HCT116 (cell line): ENCODE measurements at regions not wholly inside any gene's neighbourhood (a gene's known extent, or its start where the extent isn't known, plus 50 kb on each side); places are given as distances from the start of the nearest gene placed in this dataset.

Experiments
- ATAC-seq: fragments of 200-7000 bp; cut with Tn5 transposase; 2 replicates; pipeline ENCODE4 v1.9.1; 2020; ENCODE audit warnings: mild to moderate bottlenecking, moderate library complexity
- BruUV-seq: library from RNA; stranded (reverse); fragments of 400-500 nt; replicated peaks from 2 replicates; lab custom pipeline; 2021; lab: Mats Ljungman, UMichigan
- CTCF ChIA-PET: fragments of 300-600 bp; sonication (Branson Sonifier 250); formaldehyde crosslinking; loops from one replicate; lab custom pipeline; 2021; ENCODE audit warnings: antibody characterized with exemption; lab: Charles Lee
- POLR2A ChIA-PET: fragments of 300-600, 350-600 bp; sonication (Branson Sonifier 250); formaldehyde crosslinking; loops from one replicate; lab custom pipeline; 2021; ENCODE audit warnings: antibody characterized with exemption; lab: Charles Lee
- RAD21 ChIA-PET, 2 experiments: fragments of 300-600 bp; sonication (Branson Sonifier 250); formaldehyde crosslinking; loops; one replicate each; lab custom pipeline; 2023; ENCODE audit warnings: low total read pairs in 2 of 2; ENCODE audit not compliant: uncharacterized antibody in 2 of 2, unreplicated experiment in 2 of 2, low non-redundant PET in 1 of 2; lab: Charles Lee
- DNase-seq: peaks from one replicate; pipeline ENCODE4 v3.0.0-alpha.2; 2010; ENCODE audit warnings: low read depth, low spot score
- H2AFZ ChIP-seq: fragments of 200-600 bp; shearing (Covaris generic), sonication (generic); 2 replicates; pipeline ENCODE4 v1.6.1; 2017; ENCODE audit warnings: low read depth, mixed run types, mixed read lengths, antibody characterized with exemption, low read length; ENCODE audit not compliant: poor library complexity, severe bottlenecking
- H3K27ac ChIP-seq: 2 replicates; pipeline ENCODE4 v1.5.1; 2012; ENCODE audit warnings: low read depth, low read length
- H3K27me3 ChIP-seq: fragments of 200-600 bp; sonication (generic); 2 replicates; pipeline ENCODE4 v1.6.1; 2016; ENCODE audit warnings: mixed run types, low read length, mixed read lengths; ENCODE audit not compliant: insufficient read depth
- H3K36me3 ChIP-seq, 2 experiments: fragments of 200-500 bp in 1 of 2; fragments of 200-600 bp in 1 of 2; sonication (Bioruptor generic) in 1 of 2; sonication (generic) in 1 of 2; 2 replicates each; pipeline versions ENCODE4 v1.5.1 to v1.6.1; 2014 to 2016; ENCODE audit warnings: low read length in 2 of 2, inconsistent platforms in 1 of 2, mixed read lengths in 1 of 2, mixed run types in 1 of 2; ENCODE audit not compliant: insufficient read depth in 2 of 2, control insufficient read depth in 1 of 2
- H3K4me1 ChIP-seq, 2 experiments: fragments of 200-600 bp in 1 of 2; sonication (generic) in 1 of 2; 2 replicates each; pipeline versions ENCODE4 v1.5.1 to v1.6.1; 2012 to 2017; ENCODE audit warnings: low read length in 2 of 2, inconsistent platforms in 1 of 2, mild to moderate bottlenecking in 1 of 2, mixed read lengths in 1 of 2, mixed run types in 1 of 2, moderate library complexity in 1 of 2; ENCODE audit not compliant: insufficient read depth in 2 of 2, control insufficient read depth in 1 of 2
- H3K4me2 ChIP-seq: fragments of 200-600 bp; sonication (generic); 2 replicates; pipeline ENCODE4 v1.6.1; 2017; ENCODE audit warnings: mixed run types, low read length, mixed read lengths
- H3K4me3 ChIP-seq, 2 experiments: fragments of 200-600 bp in 1 of 2; sonication (generic) in 1 of 2; replicated peaks in 1 of 2; 2 replicates each; pipeline ENCODE4 v1.5.1; 2011 to 2016; ENCODE audit warnings: low read length in 2 of 2, control low read depth in 1 of 2, low read depth in 1 of 2, mild to moderate bottlenecking in 1 of 2, mixed read lengths in 1 of 2, mixed run types in 1 of 2
- H3K79me2 ChIP-seq: fragments of 200-600 bp; sonication (generic); 2 replicates; pipeline ENCODE4 v1.6.1; 2017; ENCODE audit warnings: mild to moderate bottlenecking, mixed run types, low read length, moderate library complexity, mixed read lengths; ENCODE audit not compliant: insufficient read depth
- H3K9ac ChIP-seq: fragments of 200-600 bp; sonication (generic); 2 replicates; pipeline ENCODE4 v1.6.1; 2016; ENCODE audit warnings: low read length, mixed read lengths
- H3K9me2 ChIP-seq: fragments of 200-600 bp; sonication (generic), shearing (Covaris generic); 2 replicates; pipeline ENCODE4 v1.6.1; 2017; ENCODE audit warnings: mixed run types, mild to moderate bottlenecking, moderate library complexity; ENCODE audit not compliant: insufficient read depth
- H3K9me3 ChIP-seq, 2 experiments: fragments of 200-500 bp in 1 of 2; fragments of 200-600 bp in 1 of 2; sonication (Bioruptor generic) in 1 of 2; sonication (generic) in 1 of 2; 2 replicates each; pipeline ENCODE4 v1.6.1; 2014 to 2017; ENCODE audit warnings: low read length in 2 of 2, mixed read lengths in 2 of 2, inconsistent platforms in 1 of 2, low read depth in 1 of 2, mild to moderate bottlenecking in 1 of 2, mixed run types in 1 of 2, moderate library complexity in 1 of 2; ENCODE audit not compliant: control insufficient read depth in 1 of 2, insufficient read depth in 1 of 2
- H4K20me1 ChIP-seq: fragments of 200-600 bp; sonication (generic), shearing (Covaris generic); 2 replicates; pipeline ENCODE4 v1.6.1; 2017; ENCODE audit warnings: mixed run types, mild to moderate bottlenecking, moderate library complexity; ENCODE audit not compliant: insufficient read depth
- ELF1 ChIP-seq: IDR thresholded peaks from 2 replicates; pipeline ENCODE4 v1.6.1; 2012; ENCODE audit warnings: low read depth, borderline replicate concordance
- EZH2 ChIP-seq: fragments of 200-600 bp; sonication (generic); IDR thresholded peaks from 2 replicates; pipeline ENCODE4 v1.6.1; 2017; ENCODE audit warnings: antibody characterized with exemption, mixed run types
- FOSL1 ChIP-seq: IDR thresholded peaks from 2 replicates; pipeline ENCODE4 v1.6.1; 2012; ENCODE audit warnings: low read depth
- POLR2AphosphoS5 ChIP-seq: IDR thresholded peaks from 2 replicates; pipeline ENCODE4 v1.6.1; 2011; ENCODE audit warnings: mild to moderate bottlenecking, low read depth, low read length, moderate library complexity
- RAD21 ChIP-seq: IDR thresholded peaks from 2 replicates; pipeline ENCODE4 v1.6.1; 2012; ENCODE audit warnings: low read depth, mild to moderate bottlenecking
- TCF7L2 ChIP-seq: IDR thresholded peaks from 2 replicates; pipeline ENCODE4 v1.7.0; 2011; ENCODE audit warnings: borderline replicate concordance, inconsistent platforms; ENCODE audit not compliant: insufficient read depth, insufficient read length; ENCODE audit errors: extremely low read depth
- ZFX ChIP-seq: fragments of 450-650 bp; IDR thresholded peaks from 2 replicates; pipeline ENCODE4 v1.6.1; 2017
- intact Hi-C: fragments of 100-400 bp; cut with micrococcal nuclease; formaldehyde crosslinking; loops from 2 replicates; pipeline ENCODE4 v1.10.0; 2022
- TF ChIP-seq, protein P1 (sequence below): IDR thresholded peaks from 2 replicates; pipeline ENCODE4 v1.6.1; 2012

DNA sequence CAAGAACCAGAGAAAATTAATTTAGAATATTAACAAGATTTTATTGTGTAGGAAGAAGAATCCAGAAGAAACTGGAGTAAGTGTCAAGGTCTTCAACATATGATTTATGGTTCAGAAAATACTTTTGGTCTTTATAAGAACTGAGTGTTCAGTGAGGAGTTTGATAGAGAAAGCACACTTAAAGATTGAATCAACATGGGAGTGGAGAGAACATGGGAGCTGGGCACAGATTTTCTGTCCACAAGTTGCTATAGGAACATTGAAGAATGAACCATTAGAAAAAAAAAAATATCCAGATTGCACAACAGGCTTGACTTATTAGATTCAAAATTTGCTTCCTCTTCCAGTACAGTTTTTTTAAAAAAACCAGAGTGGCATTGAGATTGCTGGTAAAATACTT, 601.2 kb upstream of the GNPDA2 start:
- ATAC-seq (no peak), DNase-seq (no peak)
- no peak overlapping the region for H3K4me3 ChIP-seq
- H3K36me3 ChIP-seq, result no peaks in the 10 kb centered on the region
- H2AFZ ChIP-seq, result no peak overlapping the region
- H3K27me3 ChIP-seq, result no peaks in the 10 kb centered on the region
- H3K9me2 ChIP-seq, result no peaks in the 10 kb centered on the region
- H3K9ac ChIP-seq, result no peak overlapping the region
- H3K79me2 ChIP-seq, result no peaks in the 10 kb centered on the region
- RAD21 ChIA-PET, result no interaction called here
- H4K20me1 ChIP-seq, result no peaks in the 10 kb centered on the region
- H3K9me3 ChIP-seq, result peaks cover 14 to 18% of the 10 kb centered on the region in 2 experiments; a peak in 3 of 4 replicates
- H3K27ac ChIP-seq, result no peak overlapping the region
- no TSS peak for BruUV-seq
- CTCF ChIA-PET, result no interaction called here
- TF ChIP-seq RAD21, result no peak
- TF ChIP-seq, protein P1, sequence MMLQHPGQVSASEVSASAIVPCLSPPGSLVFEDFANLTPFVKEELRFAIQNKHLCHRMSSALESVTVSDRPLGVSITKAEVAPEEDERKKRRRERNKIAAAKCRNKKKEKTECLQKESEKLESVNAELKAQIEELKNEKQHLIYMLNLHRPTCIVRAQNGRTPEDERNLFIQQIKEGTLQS, result no peak
- TF ChIP-seq ELF1, result no peak
- TF ChIP-seq ZFX, result no peak
- POLR2A ChIA-PET, result no interaction called here
- intact Hi-C loops, result no loop called here
- no peak overlapping the region for H3K4me2 ChIP-seq
- H3K4me1 ChIP-seq, result no peaks in the 10 kb centered on the region

DNA sequence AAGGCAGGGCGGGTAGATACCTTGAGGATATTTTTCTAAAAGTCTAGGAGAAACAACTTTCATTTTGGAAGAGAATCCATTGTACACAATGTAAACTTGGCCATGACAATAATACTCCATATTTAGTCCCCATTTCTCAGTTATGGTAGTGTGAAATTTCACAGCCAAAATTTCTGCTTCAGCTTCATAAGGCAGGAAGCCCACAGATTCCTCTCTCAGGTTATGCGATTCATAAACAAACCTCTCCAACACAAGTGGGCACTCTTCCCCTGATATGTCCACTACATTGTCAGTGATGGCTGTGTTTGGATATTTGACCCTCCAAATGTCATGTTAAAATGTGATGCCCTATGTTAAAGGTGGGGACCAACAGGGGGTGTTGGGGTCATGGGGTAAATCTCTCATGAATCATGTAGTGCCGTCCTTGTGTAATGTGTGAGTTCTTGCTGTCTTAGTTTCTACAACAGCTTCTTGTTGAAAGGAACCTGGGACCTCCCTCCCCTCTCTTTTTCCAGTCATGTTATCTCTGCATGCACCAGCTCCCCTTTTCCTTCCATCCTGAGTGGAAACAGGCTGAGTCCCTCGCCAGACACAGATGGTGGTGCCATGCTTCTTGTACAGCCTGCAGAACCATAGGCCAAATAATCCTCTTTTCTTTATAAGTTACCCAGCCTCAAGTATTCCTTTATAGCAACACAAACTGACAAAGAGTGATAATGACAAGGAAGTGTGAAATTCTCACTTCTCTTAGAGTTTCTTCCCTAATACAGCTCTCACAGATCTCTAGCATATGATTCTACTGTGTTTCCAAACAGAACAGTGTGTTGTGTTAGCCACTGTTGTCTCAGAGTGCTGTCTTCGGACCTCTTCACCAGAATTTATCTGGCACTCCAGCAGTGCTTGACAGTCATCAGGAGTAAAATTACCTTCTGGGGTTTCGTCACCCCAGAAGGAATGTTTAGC, 598.4 kb upstream of the GNPDA2 start:
- CTCF ChIA-PET, result no interaction called here
- no peak overlapping the region for H2AFZ ChIP-seq
- RAD21 ChIA-PET, result no interaction called here
- TF ChIP-seq FOSL1 (no peak), POLR2AphosphoS5 (no peak), EZH2 (no peak), TCF7L2 (no peak)
- no TSS peak for BruUV-seq
- H4K20me1 ChIP-seq, result no peaks in the 10 kb centered on the region
- intact Hi-C loops, result no loop called here
- H3K36me3 ChIP-seq, result no peaks in the 10 kb centered on the region
- H3K9me2 ChIP-seq, result no peaks in the 10 kb centered on the region
- no peak overlapping the region for H3K4me3 ChIP-seq
- H3K79me2 ChIP-seq, result no peaks in the 10 kb centered on the region
- no peaks in the 10 kb centered on the region for H3K4me1 ChIP-seq
- H3K9ac ChIP-seq, result no peak overlapping the region
- DNase-seq (no peak), ATAC-seq (no peak)
- no peak overlapping the region for H3K27ac ChIP-seq
- H3K4me2 ChIP-seq, result no peak overlapping the region
- H3K9me3 ChIP-seq, result peaks cover 16 to 18% of the 10 kb centered on the region in 2 experiments; a peak in 3 of 4 replicates
- H3K27me3 ChIP-seq, result no peaks in the 10 kb centered on the region
- POLR2A ChIA-PET, result no interaction called here
